T-cell (primary cell): ENCODE measurements at regions not wholly inside any gene's neighbourhood (a gene's known extent, or its start where the extent isn't known, plus 50 kb on each side); places are given as distances from the start of the nearest gene placed in this dataset.

ENCODE experiments used
- ATAC-seq, 4 experiments: fragments of 200-7000 bp in 3 of 4; fragments of 150-1000 bp in 1 of 4; cut with Tn5 transposase; replicated peaks in 1 of 4; 1 replicate in 3 of 4; 2 replicates in 1 of 4; pipeline ENCODE4 v1.10.0; 2021; ENCODE audit warnings: moderate library complexity in 3 of 4, mild to moderate bottlenecking in 2 of 4, moderate number of reproducible peaks in 1 of 4
- CTCF ChIA-PET, 2 donors: fragments of 300-600 bp; sonication (Branson Sonifier 250); formaldehyde crosslinking; loops; one replicate each; lab custom pipeline; 2022; ENCODE audit warnings: antibody characterized with exemption in 2 of 2; lab: Charles Lee
- POLR2A ChIA-PET, 2 donors: fragments of 300-600 bp; sonication (Branson Sonifier 250); formaldehyde crosslinking; loops; one replicate each; lab custom pipeline; 2022; ENCODE audit warnings: antibody characterized with exemption in 2 of 2; lab: Charles Lee
- DNase-seq, 35 experiments: peaks; one replicate each; pipeline versions ENCODE4 v3.0.0 to v3.0.0-alpha.2; 2013 to 2023
- H3K27ac ChIP-seq: one replicate; pipeline ENCODE4 v1.5.1; 2013; ENCODE audit warnings: low read length
- H3K27me3 ChIP-seq, 2 experiments: replicated peaks in 1 of 2; 1 replicate in 1 of 2; 2 replicates in 1 of 2; pipeline versions ENCODE4 v1.6.1 to v1.7.0; 2013; ENCODE audit warnings: low read length in 1 of 2, mixed read lengths in 1 of 2; ENCODE audit not compliant: control insufficient read depth in 2 of 2, insufficient read depth in 2 of 2; ENCODE audit errors: extremely low read depth in 1 of 2
- H3K36me3 ChIP-seq, 2 donors: 1 replicate in 1 of 2; 2 replicates in 1 of 2; pipeline versions ENCODE4 v1.6.1 to v1.7.0; 2013; ENCODE audit warnings: low read length in 1 of 2; ENCODE audit not compliant: control insufficient read depth in 2 of 2, insufficient read depth in 1 of 2; ENCODE audit errors: extremely low read depth in 1 of 2
- H3K4me1 ChIP-seq, 2 experiments: 1 replicate in 1 of 2; 2 replicates in 1 of 2; pipeline versions ENCODE4 v1.6.1 to v1.7.0; 2013; ENCODE audit warnings: low read length in 2 of 2, mixed read lengths in 1 of 2; ENCODE audit not compliant: insufficient read depth in 2 of 2, control insufficient read depth in 1 of 2; ENCODE audit errors: extremely low read depth in 1 of 2
- H3K4me3 ChIP-seq, 2 donors: 1 replicate in 1 of 2; 2 replicates in 1 of 2; pipeline versions ENCODE4 v1.5.1 to v1.7.0; 2013; ENCODE audit warnings: mild to moderate bottlenecking in 2 of 2, low read length in 1 of 2, moderate library complexity in 1 of 2; ENCODE audit not compliant: control insufficient read depth in 1 of 2; ENCODE audit errors: extremely low read depth in 1 of 2
- H3K9me3 ChIP-seq: 2 replicates; pipeline ENCODE4 v1.7.0; 2013
- H3K27ac Mint-ChIP-seq, 2 donors: one replicate each; pipeline ENCODE4 v1.8.0; 2020 to 2021; ENCODE audit warnings: mild to moderate bottlenecking in 2 of 2, mixed read lengths in 2 of 2
- H3K27me3 Mint-ChIP-seq, 2 donors: one replicate each; pipeline ENCODE4 v1.8.0; 2021 to 2022; ENCODE audit warnings: mixed read lengths in 2 of 2
- H3K36me3 Mint-ChIP-seq: one replicate; pipeline ENCODE4 v1.8.0; 2021; ENCODE audit warnings: mixed read lengths
- H3K4me1 Mint-ChIP-seq, 3 donors: one replicate each; pipeline ENCODE4 v1.8.0; 2020 to 2022; ENCODE audit warnings: mixed read lengths in 3 of 3, mild to moderate bottlenecking in 1 of 3
- H3K4me3 Mint-ChIP-seq, 3 donors: one replicate each; pipeline ENCODE4 v1.8.0; 2020 to 2022; ENCODE audit warnings: mild to moderate bottlenecking in 3 of 3, mixed read lengths in 3 of 3, moderate library complexity in 3 of 3
- H3K9me3 Mint-ChIP-seq, 3 donors: one replicate each; pipeline ENCODE4 v1.8.0; 2020 to 2022; ENCODE audit warnings: mixed read lengths in 3 of 3
- WGBS: methylation state at CpG from one replicate; pipeline ENCODE4 v1.1.5; 2013; ENCODE audit warnings: missing lambda C conversion rate; ENCODE audit not compliant: insufficient coverage; 5-methylcytosine and 5-hydroxymethylcytosine counted together

DNA sequence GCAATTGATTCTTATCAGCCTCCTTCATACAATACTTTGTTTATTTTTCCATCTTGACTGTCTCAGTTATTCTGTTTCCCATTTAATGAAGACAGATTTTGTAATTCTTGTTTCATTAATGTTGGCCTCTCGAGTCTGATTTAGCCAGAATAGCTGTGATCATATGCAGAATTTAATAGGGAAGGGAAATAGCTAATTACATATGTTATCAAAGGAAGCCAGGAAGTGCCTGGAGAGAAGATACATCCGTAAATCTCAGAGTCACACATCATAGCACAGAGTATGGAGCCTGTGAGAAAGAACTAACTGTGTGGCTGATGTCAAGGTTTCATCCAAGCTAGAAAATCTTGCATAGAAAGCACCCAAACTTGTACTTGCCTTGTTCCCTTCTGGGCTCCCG, 288.9 kb upstream of the SLCO3A1 start:
- H3K36me3 Mint-ChIP-seq: no peaks in the 10 kb centered on the region
- WGBS: no CpG with 5 or more reads among the region's 3 CpGs

DNA sequence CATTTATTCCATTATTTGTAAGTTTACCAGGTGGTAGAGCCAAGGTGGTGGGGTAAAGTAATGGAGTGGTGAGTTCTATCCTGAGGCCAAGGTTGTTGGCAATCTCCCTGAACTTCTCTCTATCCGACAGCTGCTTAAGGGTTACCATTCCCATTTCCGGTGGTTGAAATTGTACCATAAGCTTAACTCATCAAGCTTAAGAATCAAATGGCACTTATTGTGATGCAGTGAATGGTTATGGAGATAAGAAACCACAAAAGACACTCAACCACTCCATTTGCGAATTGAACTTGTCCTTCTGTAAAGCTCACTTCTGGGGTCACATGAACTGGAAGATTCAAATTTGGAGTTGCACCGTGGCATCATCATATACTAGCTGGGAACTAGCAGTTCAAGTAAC, 287.4 kb upstream of the SLCO3A1 start:
- no CpG with 5 or more reads among the region's 4 CpGs for WGBS
- H3K4me3 ChIP-seq: no peak overlapping the region
- ChIA-PET POLR2A (no interaction called here), CTCF (interaction anchor here in 1 of 2 donors (0.6 kb wide), 1 partner anchor 250 kb away, joined by 3 read pairs; no protein-coding TSS in a partner anchor)
- H3K27ac ChIP-seq: no peak overlapping the region
- H3K9me3 Mint-ChIP-seq: peaks cover 0 to 3% (median 0%) of the 10 kb centered on the region in 3 donors
- H3K27ac Mint-ChIP-seq: no peak overlapping the region
- H3K9me3 ChIP-seq: no peaks in the 10 kb centered on the region
- peaks cover 11 to 13% of the 10 kb centered on the region in 2 donors for H3K27me3 Mint-ChIP-seq
- H3K4me1 Mint-ChIP-seq: no peaks in the 10 kb centered on the region
- no peak overlapping the region for H3K4me3 Mint-ChIP-seq
- H3K27me3 ChIP-seq: peaks cover 0 to 3% of the 10 kb centered on the region in 2 experiments
- DNase-seq: no peak
- no peaks in the 10 kb centered on the region for H3K36me3 ChIP-seq
- H3K4me1 ChIP-seq: no peaks in the 10 kb centered on the region
- no peaks in the 10 kb centered on the region for H3K36me3 Mint-ChIP-seq
- ATAC-seq: no peak

More for the DNA sequence above, 288.9 kb upstream of the SLCO3A1 start:
- Histone ChIP-seq H3K36me3 (no peaks in the 10 kb centered on the region), H3K4me3 (no peak overlapping the region), H3K27me3 (no peaks in the 10 kb centered on the region), H3K27ac (no peak overlapping the region), H3K4me1 (no peaks in the 10 kb centered on the region), H3K9me3 (no peaks in the 10 kb centered on the region)
- no peak for DNase-seq
- H3K4me3 Mint-ChIP-seq: no peak overlapping the region
- POLR2A ChIA-PET: no interaction called here
- H3K27me3 Mint-ChIP-seq: peaks cover 7 to 15% of the 10 kb centered on the region in 2 donors
- ATAC-seq: no peak
- H3K9me3 Mint-ChIP-seq: peaks cover 0 to 3% (median 0%) of the 10 kb centered on the region in 3 donors
- no peaks in the 10 kb centered on the region for H3K4me1 Mint-ChIP-seq
- H3K27ac Mint-ChIP-seq: no peak overlapping the region
- CTCF ChIA-PET: no interaction called here

DNA sequence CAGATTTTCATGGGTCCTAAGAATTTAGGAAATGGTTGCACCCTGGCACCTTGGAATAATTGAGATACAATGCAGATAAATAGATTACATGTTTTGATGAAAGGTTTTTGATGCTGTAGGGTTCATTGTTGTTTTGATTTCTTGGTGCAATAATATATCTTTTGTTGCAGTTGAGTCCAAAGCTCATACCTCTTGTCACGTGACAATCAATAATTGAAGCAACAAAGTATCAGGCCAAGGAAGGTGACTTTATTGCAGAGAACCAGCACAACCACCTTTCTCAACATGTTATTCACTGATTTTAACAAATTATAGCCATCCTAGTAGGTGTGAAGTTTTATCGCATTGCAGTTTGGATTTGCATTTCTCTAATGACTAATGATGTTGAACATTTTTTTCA, 285.5 kb upstream of the SLCO3A1 start:
- H3K4me3 Mint-ChIP-seq: no peak overlapping the region
- H3K9me3 Mint-ChIP-seq: peaks cover 0 to 3% (median 0%) of the 10 kb centered on the region in 3 donors
- Histone ChIP-seq H3K27ac (no peak overlapping the region), H3K9me3 (no peaks in the 10 kb centered on the region), H3K4me3 (no peak overlapping the region), H3K27me3 (peaks cover 0 to 3% of the 10 kb centered on the region in 2 experiments), H3K36me3 (no peaks in the 10 kb centered on the region), H3K4me1 (no peaks in the 10 kb centered on the region)
- POLR2A ChIA-PET: interaction anchor here in 1 of 2 donors (0.6 kb wide), 1 partner anchor 12 kb away, joined by 3 read pairs; no protein-coding TSS in a partner anchor
- no peak for DNase-seq
- no peak for ATAC-seq
- peaks cover 6% of the 10 kb centered on the region in 2 donors for H3K27me3 Mint-ChIP-seq
- no peaks in the 10 kb centered on the region for H3K36me3 Mint-ChIP-seq
- CTCF ChIA-PET: no interaction called here
- no peaks in the 10 kb centered on the region for H3K4me1 Mint-ChIP-seq
- no CpG with 5 or more reads among the region's 2 CpGs for WGBS
- no peak overlapping the region for H3K27ac Mint-ChIP-seq

DNA sequence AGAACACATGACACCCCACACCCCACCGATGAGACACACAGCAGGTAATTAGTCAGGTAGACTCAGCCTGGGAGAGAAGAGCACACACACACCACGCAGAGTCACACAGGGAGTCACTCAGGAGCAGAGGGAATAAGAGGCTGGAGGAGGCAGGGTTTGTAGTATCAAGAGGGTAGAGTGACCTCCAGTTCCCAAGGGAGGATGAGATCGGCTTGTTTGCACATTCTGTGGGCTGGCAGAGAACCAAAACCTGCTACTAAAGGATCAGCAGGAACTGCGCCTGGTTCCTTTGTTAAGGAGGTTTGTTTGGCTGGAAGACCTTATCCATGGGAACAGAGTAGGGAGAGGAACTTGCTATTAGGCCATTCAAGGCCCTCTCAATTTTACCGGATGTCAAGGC, 281.4 kb upstream of the SLCO3A1 start:
- Mint-ChIP-seq H3K9me3 (peaks cover 0 to 3% (median 0%) of the 10 kb centered on the region in 3 donors), H3K4me3 (no peak overlapping the region), H3K4me1 (no peaks in the 10 kb centered on the region), H3K27me3 (peaks cover 4 to 6% of the 10 kb centered on the region in 2 donors), H3K36me3 (no peaks in the 10 kb centered on the region), H3K27ac (no peak overlapping the region)
- DNase-seq (no peak), ATAC-seq (no peak)
- peaks cover 0 to 3% of the 10 kb centered on the region in 2 experiments for H3K27me3 ChIP-seq
- WGBS: 79% methylated on average over 3 of the region's 5 CpGs
- no peaks in the 10 kb centered on the region for H3K9me3 ChIP-seq
- no peaks in the 10 kb centered on the region for H3K4me1 ChIP-seq
- no peak overlapping the region for H3K27ac ChIP-seq
- no peaks in the 10 kb centered on the region for H3K36me3 ChIP-seq
- ChIA-PET CTCF (interaction anchor here in 1 of 2 donors (0.7 kb wide), 1 partner anchor 84 kb away, joined by 4 read pairs; no protein-coding TSS in a partner anchor), POLR2A (no interaction called here)
- no peak overlapping the region for H3K4me3 ChIP-seq

DNA sequence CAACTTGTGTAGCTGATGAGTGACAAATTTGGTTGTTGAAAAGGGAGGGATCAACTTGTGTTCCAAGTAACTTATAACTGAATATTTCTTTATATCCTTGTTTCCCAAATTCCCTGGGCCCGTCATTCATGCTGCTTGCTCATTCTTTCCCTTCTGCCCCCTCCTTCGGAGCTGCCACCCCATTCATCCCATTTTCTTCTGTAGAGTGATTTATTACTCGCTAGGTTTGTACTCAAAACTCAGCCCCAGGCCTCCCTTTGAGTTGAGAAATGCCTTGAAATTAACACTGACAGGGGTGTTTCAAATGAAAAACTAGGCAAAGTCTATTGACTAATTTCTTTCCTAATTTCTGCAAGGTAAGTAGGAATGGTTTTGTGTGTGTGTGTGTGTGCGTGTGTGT, 277.4 kb upstream of the SLCO3A1 start:
- H3K27ac Mint-ChIP-seq: no peak overlapping the region
- H3K4me1 Mint-ChIP-seq: no peaks in the 10 kb centered on the region
- ChIA-PET CTCF (interaction anchor here in 1 of 2 donors (0.6 kb wide), 1 partner anchor 1053 kb away, joined by 3 read pairs; no protein-coding TSS in a partner anchor), POLR2A (no interaction called here)
- H3K27me3 Mint-ChIP-seq: peaks cover under 1 to 3% of the 10 kb centered on the region in 2 donors
- no peaks in the 10 kb centered on the region for H3K9me3 Mint-ChIP-seq
- DNase-seq: no peak
- Histone ChIP-seq H3K4me3 (no peak overlapping the region), H3K9me3 (no peaks in the 10 kb centered on the region), H3K4me1 (no peaks in the 10 kb centered on the region), H3K27ac (no peak overlapping the region), H3K36me3 (no peaks in the 10 kb centered on the region), H3K27me3 (no peaks in the 10 kb centered on the region)
- H3K4me3 Mint-ChIP-seq: no peak overlapping the region
- no peaks in the 10 kb centered on the region for H3K36me3 Mint-ChIP-seq
- WGBS: no CpG with 5 or more reads among the region's 4 CpGs
- no peak for ATAC-seq

DNA sequence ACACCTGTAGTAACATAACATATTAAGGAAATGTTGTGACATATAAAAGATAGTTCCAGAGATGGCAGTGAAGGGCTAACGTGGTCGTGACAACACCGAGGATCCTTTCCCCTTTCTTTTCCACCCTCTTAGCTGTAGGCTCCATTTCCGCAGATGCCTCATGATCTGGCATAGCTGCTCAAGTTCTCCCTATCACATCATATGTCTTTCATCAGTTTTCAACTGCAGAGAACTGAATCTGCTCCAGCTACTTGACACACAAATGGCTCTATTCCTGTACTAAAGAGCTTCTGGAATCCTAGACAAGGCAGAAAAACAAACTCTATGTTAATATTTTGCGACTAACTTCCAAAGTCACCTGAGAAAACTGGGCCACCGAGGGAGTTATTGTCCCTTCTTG, 275.0 kb upstream of the SLCO3A1 start:
- 97% methylated on average over 3 of the region's 6 CpGs for WGBS
- peaks cover 4 to 7% of the 10 kb centered on the region in 2 donors for H3K27me3 Mint-ChIP-seq
- Histone ChIP-seq H3K27ac (no peak overlapping the region), H3K4me3 (no peak overlapping the region), H3K36me3 (no peaks in the 10 kb centered on the region), H3K27me3 (no peaks in the 10 kb centered on the region), H3K4me1 (no peaks in the 10 kb centered on the region), H3K9me3 (no peaks in the 10 kb centered on the region)
- ChIA-PET POLR2A (no interaction called here), CTCF (interaction anchor here (0.5 to 0.6 kb wide), 2 partner anchors 43 to 426 kb away, joined by 3 read pairs; no protein-coding TSS in a partner anchor)
- H3K4me1 Mint-ChIP-seq: no peaks in the 10 kb centered on the region
- H3K4me3 Mint-ChIP-seq: no peak overlapping the region
- H3K27ac Mint-ChIP-seq: no peak overlapping the region
- no peaks in the 10 kb centered on the region for H3K9me3 Mint-ChIP-seq
- H3K36me3 Mint-ChIP-seq: no peaks in the 10 kb centered on the region
- ATAC-seq: no peak
- DNase-seq: no peak
